LNCAP (cell line): ENCODE measurements at regions not wholly inside any gene's neighbourhood (a gene's known extent, or its start where the extent isn't known, plus 50 kb on each side); places are given as distances from the start of the nearest gene placed in this dataset.
A peak's percentile ranks its signal among the peaks of the same experiment; 100 is the strongest.

Experiments
- TF ChIP-seq, protein P1 (sequence below): fragments of 450-650 bp; IDR thresholded peaks from 2 replicates; pipeline ENCODE4 v1.5.1; 2017; ENCODE audit warnings: mild to moderate bottlenecking

DNA sequence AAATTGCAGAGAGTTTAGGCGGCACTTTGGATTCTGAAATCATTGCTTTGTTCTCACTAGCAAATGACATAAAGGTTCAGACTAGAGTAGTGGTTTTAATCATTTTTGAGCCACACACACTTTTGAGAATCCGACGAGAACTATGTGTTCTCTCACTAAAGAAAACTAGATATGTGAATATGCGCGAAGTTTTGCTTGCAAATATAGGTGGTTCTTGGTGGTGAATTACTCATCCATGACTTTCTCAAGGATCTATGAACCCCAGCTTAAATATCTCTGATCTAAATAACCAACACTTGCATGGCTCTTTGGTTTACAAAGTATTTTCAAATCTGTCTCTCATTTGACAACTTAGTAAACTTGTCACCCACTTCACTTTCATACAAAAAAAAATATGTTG lies 54.8 kb downstream of the NOG start:
- TF ChIP-seq, protein P1, sequence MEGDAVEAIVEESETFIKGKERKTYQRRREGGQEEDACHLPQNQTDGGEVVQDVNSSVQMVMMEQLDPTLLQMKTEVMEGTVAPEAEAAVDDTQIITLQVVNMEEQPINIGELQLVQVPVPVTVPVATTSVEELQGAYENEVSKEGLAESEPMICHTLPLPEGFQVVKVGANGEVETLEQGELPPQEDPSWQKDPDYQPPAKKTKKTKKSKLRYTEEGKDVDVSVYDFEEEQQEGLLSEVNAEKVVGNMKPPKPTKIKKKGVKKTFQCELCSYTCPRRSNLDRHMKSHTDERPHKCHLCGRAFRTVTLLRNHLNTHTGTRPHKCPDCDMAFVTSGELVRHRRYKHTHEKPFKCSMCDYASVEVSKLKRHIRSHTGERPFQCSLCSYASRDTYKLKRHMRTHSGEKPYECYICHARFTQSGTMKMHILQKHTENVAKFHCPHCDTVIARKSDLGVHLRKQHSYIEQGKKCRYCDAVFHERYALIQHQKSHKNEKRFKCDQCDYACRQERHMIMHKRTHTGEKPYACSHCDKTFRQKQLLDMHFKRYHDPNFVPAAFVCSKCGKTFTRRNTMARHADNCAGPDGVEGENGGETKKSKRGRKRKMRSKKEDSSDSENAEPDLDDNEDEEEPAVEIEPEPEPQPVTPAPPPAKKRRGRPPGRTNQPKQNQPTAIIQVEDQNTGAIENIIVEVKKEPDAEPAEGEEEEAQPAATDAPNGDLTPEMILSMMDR = no peak

DNA sequence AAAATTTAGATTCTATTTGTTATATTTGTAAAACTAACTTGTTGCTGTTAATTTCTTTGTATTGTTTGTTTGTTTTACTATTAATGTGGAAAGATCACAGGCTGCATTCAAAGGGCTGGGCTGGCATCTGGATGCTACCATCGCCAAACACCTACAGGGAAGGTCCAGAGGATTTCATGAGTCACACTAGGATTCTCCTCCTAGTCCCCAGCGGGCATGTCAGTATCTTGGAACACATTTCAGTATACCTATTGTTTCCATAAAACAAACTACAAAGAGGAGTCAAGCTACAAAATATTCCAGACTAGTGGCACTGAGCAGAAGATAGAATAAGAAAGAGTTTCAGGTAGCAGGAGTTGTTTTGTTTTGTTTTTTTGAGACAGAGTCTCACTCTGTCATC lies 55.3 kb downstream of the NOG start:
- TF ChIP-seq, protein P1 = no peak

DNA sequence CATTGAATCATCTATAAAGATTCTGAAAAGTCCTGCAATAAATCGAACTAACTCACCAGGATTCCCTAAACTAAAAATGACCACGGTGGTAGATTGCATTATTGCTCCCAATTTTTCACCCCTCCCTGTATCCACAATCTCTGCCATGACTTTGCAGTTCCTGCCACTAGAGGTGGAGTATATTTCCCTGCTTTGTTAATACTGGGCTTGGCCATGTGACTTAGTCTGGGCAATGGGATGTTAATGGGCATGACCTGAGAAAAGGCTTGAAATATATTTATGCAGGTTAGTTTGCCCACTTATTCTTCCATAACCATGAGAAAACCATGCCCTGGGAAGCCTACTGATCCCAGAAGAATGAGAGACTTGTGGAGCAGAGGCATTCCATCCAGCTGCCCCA lies 59.1 kb downstream of the NOG start:
- TF ChIP-seq, protein P1 = no peak

DNA sequence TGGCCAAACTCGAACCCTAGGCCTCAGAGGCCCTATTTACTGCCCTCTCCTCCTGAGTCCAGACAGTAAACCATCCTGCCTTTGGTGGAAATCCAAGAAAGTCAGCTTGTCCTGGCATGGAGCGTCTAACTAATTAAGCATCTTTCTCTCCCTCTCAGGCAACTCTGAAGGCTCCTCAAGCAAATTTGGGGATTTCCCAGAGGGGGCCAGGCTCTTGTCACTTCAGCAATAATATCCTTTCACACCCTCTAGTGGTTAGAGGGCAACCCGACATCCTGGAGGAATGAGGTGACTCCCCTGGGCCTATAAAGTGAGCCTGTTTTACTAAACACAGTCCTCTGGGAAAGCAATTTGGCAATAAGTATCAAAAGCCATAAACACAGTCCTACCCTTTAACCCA lies 60.4 kb downstream of the NOG start:
- TF ChIP-seq, protein P1 = peak; percentile 56; the same call in 1 of the 2 replicates

DNA sequence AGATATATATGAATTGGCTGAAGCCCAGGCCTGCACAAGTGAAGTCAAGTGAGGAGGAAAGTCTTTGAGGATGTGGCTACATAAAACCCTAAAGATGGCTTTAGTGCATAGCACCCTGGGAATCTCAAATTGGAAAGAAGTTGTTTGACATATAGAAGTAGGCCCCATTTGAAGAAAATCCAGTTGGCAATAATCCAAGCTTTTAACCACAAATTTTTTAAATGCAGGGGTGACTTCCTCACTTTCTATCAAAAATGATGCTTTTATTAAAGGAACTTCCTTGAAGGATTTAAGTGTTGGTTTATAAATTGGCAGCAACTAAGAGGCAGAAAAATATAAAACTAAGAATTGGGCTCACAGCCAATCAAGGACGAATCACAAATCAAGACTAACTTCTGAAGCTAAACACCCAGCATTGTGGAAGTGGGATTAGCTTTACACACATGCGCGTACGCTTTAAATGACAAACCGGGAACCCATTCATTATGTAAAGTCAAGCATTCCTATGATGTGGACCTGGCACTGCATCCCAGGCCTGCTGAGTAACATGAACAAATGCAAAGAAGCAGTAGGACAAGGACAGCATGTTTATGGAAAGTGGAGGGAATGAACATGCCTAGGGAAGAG lies 63.3 kb downstream of the NOG start:
- TF ChIP-seq, protein P1 = no peak

DNA sequence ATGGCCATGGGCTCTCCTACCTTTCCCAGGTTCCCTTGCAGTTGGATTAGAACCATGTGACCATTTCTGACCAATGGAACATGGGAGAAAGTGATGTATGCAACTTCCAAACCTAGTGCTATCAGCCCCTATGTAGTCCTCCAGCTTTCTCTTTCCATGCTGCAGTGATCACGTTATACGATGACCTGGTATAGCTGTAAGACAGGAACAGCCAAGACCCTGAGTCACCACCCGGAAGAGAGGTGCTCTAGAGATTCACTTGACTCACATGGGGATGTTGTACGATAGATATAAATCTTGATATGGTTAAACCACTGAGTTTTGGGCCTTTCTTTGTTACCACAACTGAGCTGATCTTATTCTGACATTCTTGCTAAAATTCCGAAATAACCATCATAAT lies 65.1 kb downstream of the NOG start:
- TF ChIP-seq, protein P1 = no peak

DNA sequence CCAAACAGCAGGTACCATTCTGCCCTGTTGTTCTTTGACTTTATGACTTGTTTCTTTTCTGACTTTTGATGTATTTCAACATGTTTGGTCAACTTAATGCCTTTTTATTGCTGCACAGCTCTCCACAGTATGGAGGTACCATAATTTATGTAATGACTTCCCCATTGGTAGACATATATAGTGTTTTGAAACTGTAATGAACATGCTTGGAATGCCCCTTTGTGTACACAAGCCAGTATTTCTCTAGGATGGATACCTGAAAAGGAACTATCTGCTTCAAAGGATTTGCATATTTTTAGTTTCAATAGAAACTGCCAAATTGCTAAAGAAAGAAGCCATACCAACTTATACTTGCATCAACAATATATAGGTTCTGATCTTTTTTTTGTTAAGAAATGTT lies 66.1 kb downstream of the NOG start:
- TF ChIP-seq, protein P1 = no peak

DNA sequence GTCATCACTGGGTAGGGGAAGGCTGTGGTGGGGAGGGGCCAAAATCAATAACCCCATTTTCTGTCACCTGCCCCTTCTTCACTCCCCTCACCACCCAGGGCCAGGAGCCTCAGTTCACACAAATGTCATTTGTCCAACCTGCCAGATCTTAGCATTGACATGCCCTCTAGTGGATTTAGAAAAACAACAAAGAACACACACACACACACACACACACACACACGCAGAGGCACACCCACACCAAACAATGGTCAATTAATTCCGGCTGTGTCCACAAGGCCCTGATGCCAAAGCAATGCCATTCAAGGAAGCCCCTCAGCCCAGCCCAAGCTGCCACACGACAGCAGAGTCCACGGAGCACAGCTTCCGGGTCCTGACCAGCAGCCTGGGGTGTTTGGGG lies 68.4 kb downstream of the NOG start:
- TF ChIP-seq, protein P1 = no peak
